ENCODE measurements at regions not wholly inside any gene's neighbourhood (a gene's known extent, or its start where the extent isn't known, plus 50 kb on each side); places are given as distances from the start of the nearest gene placed in this dataset.

GRCh38 chr7:91683823-91684222 is 196.7 kb downstream of the MTERF1 start (continued):
- no peak for TF ChIP-seq AFF1 (IDR thresholded peaks at IDR 0.05; ENCODE audit: low read depth in 1 of 2, partially characterized antibody in 2 of 2)
- no peak for TF ChIP-seq ZNF133 (CRISPR knock-in tag; IDR thresholded peaks at IDR 0.05)
- TF ChIP-seq THAP7 (CRISPR knock-in tag; IDR thresholded peaks at IDR 0.05) = no peak
- no peak for TF ChIP-seq KDM2B (CRISPR knock-in tag; IDR thresholded peaks at IDR 0.05)
- TF ChIP-seq SOX6 (IDR thresholded peaks at IDR 0.05) = peak; percentile 36; the same call in 1 of the 2 replicates
- TF ChIP-seq ARID1B (IDR thresholded peaks at IDR 0.05) = peak; percentile 66
- TF ChIP-seq ATF3 (IDR thresholded peaks at IDR 0.05) = no peak
- TF ChIP-seq ATF3 (CRISPR knock-in tag; conservative IDR thresholded peaks at IDR 0.05) = no peak
- TF ChIP-seq SREBF1 (IDR thresholded peaks at IDR 0.05; ENCODE audit: borderline replicate concordance, low read depth, low read length) = no peak
- no peak for TF ChIP-seq LCOR (CRISPR knock-in tag; IDR thresholded peaks at IDR 0.05)
- no peak for TF ChIP-seq BCOR (IDR thresholded peaks at IDR 0.05)
- no peak for TF ChIP-seq ARID2 (IDR thresholded peaks at IDR 0.05)
- TF ChIP-seq ZNF668 (CRISPR knock-in tag; IDR thresholded peaks at IDR 0.05) = no peak
- peak; percentile 28; the same call in 1 of the 2 replicates for TF ChIP-seq VEZF1 (CRISPR knock-in tag; IDR thresholded peaks at IDR 0.05)
- no peak for TF ChIP-seq FUS (optimal IDR thresholded peaks at IDR 0.05; ENCODE audit: low read depth, low read length)
- no peak for TF ChIP-seq SFPQ (IDR thresholded peaks at IDR 0.05; ENCODE audit: low read depth, low read length)
- no peak for TF ChIP-seq ZNF764 (CRISPR knock-in tag; IDR thresholded peaks at IDR 0.05; ENCODE audit: low read depth)
- TF ChIP-seq GTF2E2 (tag; IDR thresholded peaks at IDR 0.05) = no peak
- peak; percentile 72 for TF ChIP-seq CBFA2T3 (IDR thresholded peaks at IDR 0.05)
- TF ChIP-seq CC2D1A (IDR thresholded peaks at IDR 0.05) = no peak
- TF ChIP-seq KHSRP (IDR thresholded peaks at IDR 0.05) = no peak
- TF ChIP-seq ELF4 (CRISPR knock-in tag; IDR thresholded peaks at IDR 0.05) = no peak
- TF ChIP-seq CAMTA2 (CRISPR knock-in tag; conservative IDR thresholded peaks at IDR 0.05) = no peak
- no peak for TF ChIP-seq TRIM28 (IDR thresholded peaks at IDR 0.05)
